Brain microvascular endothelial cell (primary cell): ENCODE measurements at regions not wholly inside any gene's neighbourhood (a gene's known extent, or its start where the extent isn't known, plus 50 kb on each side); places are given as distances from the start of the nearest gene placed in this dataset.

Experiments
- DNase-seq: peaks from one replicate; pipeline ENCODE4 v3.0.0-alpha.2; 2020
- H3K27ac ChIP-seq: fragments of 250-450 bp; sonication (Bioruptor Pico); 2 replicates; pipeline ENCODE4 v1.5.1; 2020; ENCODE audit warnings: mild to moderate bottlenecking, moderate library complexity
- H3K27me3 ChIP-seq: fragments of 250-450 bp; sonication (Bioruptor Pico); replicated peaks from 2 replicates; pipeline ENCODE4 v1.5.1; 2020; ENCODE audit warnings: mild to moderate bottlenecking
- H3K36me3 ChIP-seq: fragments of 250-450 bp; sonication (Bioruptor Pico); replicated peaks from 2 replicates; pipeline ENCODE4 v1.5.1; 2020; ENCODE audit warnings: mild to moderate bottlenecking
- H3K4me3 ChIP-seq: 2 replicates; pipeline ENCODE4 v1.5.1; 2011; ENCODE audit warnings: low read depth, mild to moderate bottlenecking, control low read depth, low read length, moderate library complexity
- CTCF ChIP-seq: IDR thresholded peaks from 2 replicates; pipeline ENCODE4 v1.5.1; 2011; ENCODE audit warnings: low read depth, mild to moderate bottlenecking, moderate library complexity, low read length, control low read depth, inconsistent platforms; ENCODE audit errors: missing control alignments
- in situ Hi-C: cut with HindIII; loops from 2 replicates; pipeline ENCODE4 v1.10.0; 2017; ENCODE audit warnings: low sequenced_read_pairs, low pct_ligation_motif_present

- TF ChIP-seq CTCF, result no peak
- no peak overlapping the region for H3K4me3 ChIP-seq
- no peak overlapping the region for H3K27ac ChIP-seq
- H3K27me3 ChIP-seq, result no peaks in the 10 kb centered on the region
- in situ Hi-C loops, result no loop called here
- DNase-seq, result no peak
- no peaks in the 10 kb centered on the region for H3K36me3 ChIP-seq
Observed at GRCh38 chr4:97238956-97239666, 904.2 kb downstream of the STPG2 start.

- in situ Hi-C loops, result no loop called here
- TF ChIP-seq CTCF, result no peak
- Histone ChIP-seq H3K36me3 (no peaks in the 10 kb centered on the region), H3K27ac (no peak overlapping the region), H3K4me3 (no peak overlapping the region), H3K27me3 (no peaks in the 10 kb centered on the region)
- no peak for DNase-seq
Observed at GRCh38 chr4:97239667-97239997, 903.6 kb downstream of the STPG2 start.

GRCh38 chr4:97252615-97253154 lies 890.6 kb downstream of the STPG2 start:
- no peak overlapping the region for H3K27ac ChIP-seq
- no peak overlapping the region for H3K4me3 ChIP-seq
- no peaks in the 10 kb centered on the region for H3K36me3 ChIP-seq
- no peak for TF ChIP-seq CTCF
- DNase-seq, result no peak
- in situ Hi-C loops, result no loop called here
- no peaks in the 10 kb centered on the region for H3K27me3 ChIP-seq

- in situ Hi-C loops, result no loop called here
- H3K36me3 ChIP-seq, result no peaks in the 10 kb centered on the region
- H3K27me3 ChIP-seq, result no peaks in the 10 kb centered on the region
- no peak overlapping the region for H3K27ac ChIP-seq
- no peak for TF ChIP-seq CTCF
- DNase-seq, result no peak
- H3K4me3 ChIP-seq, result no peak overlapping the region
Observed at GRCh38 chr4:97262769-97263168, 880.5 kb downstream of the STPG2 start.

- Histone ChIP-seq H3K36me3 (no peaks in the 10 kb centered on the region), H3K27ac (no peak overlapping the region), H3K4me3 (no peak overlapping the region), H3K27me3 (no peaks in the 10 kb centered on the region)
- in situ Hi-C loops, result no loop called here
- no peak for DNase-seq
- TF ChIP-seq CTCF, result no peak
Observed at GRCh38 chr4:97270051-97270450, 873.2 kb downstream of the STPG2 start.

- in situ Hi-C loops, result no loop called here
- H3K4me3 ChIP-seq, result no peak overlapping the region
- no peak for TF ChIP-seq CTCF
- no peak overlapping the region for H3K27ac ChIP-seq
- no peaks in the 10 kb centered on the region for H3K27me3 ChIP-seq
- DNase-seq, result no peak
- no peaks in the 10 kb centered on the region for H3K36me3 ChIP-seq
Observed at GRCh38 chr4:97279391-97279790, 863.9 kb downstream of the STPG2 start.
